ENCODE measurements at regions not wholly inside any gene's neighbourhood (a gene's known extent, or its start where the extent isn't known, plus 50 kb on each side); places are given as distances from the start of the nearest gene placed in this dataset.

- DNase-seq, result no peak
Measured at GRCh38 chr6:100267721-100268123, 197.0 kb downstream of the SIM1 start.

DNA sequence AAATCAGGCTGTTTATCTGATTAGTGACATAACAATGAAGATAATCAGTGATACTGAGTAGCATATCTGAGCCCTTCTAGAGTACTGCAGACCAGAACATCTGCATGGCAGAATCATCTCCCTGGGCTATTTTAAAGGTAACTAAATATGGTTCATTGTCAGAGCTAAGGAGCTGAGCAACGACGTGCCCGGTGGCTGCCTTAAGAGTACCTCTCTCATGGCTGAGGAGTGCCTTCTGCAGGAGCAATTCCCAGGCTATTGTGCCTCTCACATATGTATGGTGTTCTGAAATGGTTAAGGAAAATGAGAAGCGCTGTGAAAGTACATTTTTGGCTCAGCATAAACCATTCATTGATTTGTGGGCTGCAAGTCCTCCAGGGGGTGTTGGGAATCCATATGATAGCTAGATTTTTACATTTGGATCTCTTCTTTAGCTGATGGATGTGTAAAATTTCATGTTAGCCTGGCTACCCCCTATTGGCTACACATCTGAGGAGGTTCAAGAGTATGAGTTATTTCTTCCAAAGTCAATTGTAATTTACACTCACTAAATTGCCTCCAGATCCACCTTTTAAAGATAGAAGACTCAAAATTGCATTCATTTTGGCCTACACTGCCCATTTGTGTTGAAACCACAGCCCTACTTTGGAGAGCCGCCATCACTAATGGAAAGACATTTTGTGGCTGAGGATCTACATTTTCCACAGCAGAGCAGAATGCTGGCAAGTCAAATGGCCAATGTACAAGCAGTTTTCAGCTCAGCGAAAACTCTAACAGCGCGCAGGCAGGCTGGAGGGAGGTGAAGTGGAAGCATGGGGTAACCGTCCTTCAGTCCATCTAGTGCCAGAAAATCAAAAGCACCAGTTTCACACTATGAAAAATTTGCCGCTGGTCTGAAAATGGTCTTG is 198.0 kb downstream of the SIM1 start:
- DNase-seq, result no peak

- DNase-seq, result no peak
Measured at GRCh38 chr6:100262086-100262485, 202.6 kb downstream of the SIM1 start.

DNA sequence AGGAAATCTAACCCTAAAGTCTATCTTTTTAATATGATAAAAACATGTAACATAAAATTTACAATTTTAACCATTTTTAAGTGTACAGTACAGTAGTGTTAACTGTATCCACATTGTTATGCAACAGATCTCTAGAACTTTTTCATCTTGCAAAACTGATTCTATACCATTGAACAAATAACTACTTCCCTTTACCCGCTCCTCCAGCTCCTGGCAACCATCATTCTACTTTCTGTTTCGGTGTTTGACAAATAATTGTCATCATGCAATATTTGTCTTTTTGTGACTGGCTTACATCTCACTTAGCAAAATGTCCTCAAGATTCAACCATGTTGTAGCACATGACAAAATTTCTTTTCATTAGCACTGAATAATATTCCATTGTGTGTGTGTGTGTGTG is 203.2 kb downstream of the SIM1 start:
- no peak for DNase-seq

GRCh38 chr6:100260584-100260983 is 204.1 kb downstream of the SIM1 start:
- no peak for DNase-seq

GRCh38 chr6:100259865-100260264 is 204.9 kb downstream of the SIM1 start:
- DNase-seq, result no peak

DNA sequence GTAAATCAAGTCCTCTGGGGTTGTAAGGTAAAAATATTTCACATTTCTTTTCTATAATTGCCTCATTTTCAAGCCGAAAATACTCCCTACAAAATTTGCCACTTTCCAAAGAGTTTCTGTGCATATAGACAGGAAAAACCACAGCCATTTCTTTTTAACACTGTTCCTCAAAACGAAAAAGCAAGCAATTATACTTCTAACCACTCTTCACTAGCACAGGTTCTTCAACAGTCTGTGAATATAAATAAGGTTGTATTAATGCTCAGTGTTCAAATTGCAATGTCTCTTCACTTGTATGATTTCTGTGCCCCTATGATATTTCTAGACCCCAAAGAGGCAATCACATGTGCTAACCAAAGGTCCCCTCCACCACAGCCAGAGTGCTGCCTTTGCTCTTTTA is 206.0 kb downstream of the SIM1 start:
- DNase-seq, result no peak

DNA sequence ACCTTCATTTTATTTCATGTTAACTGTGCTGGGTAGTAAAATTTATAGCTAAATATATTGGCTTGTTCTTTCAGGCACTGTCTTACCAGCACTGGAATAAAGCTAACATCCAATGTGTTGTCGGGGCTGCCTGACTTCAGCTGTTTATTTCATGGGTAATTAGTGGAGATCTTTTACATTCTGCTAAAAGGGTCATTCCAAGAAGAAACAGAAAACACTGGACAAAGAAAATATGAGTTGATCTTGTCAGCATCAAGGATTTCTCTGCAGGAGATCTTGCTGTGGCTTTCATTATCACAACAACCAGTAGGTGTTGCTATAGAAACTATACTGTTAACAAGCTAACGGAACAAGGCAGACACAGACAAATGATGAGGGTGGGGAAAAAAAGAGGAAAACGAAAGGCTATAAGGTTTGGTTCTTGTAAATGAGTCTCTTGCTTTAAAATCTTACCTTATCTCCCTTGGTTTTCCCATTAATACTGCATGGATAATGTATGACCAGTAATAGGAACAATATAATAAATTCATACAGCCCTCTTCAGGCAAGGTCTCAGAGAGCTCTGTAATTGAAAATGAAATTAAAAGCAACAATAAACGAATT is 206.8 kb downstream of the SIM1 start:
- peak; percentile 44 for DNase-seq

DNA sequence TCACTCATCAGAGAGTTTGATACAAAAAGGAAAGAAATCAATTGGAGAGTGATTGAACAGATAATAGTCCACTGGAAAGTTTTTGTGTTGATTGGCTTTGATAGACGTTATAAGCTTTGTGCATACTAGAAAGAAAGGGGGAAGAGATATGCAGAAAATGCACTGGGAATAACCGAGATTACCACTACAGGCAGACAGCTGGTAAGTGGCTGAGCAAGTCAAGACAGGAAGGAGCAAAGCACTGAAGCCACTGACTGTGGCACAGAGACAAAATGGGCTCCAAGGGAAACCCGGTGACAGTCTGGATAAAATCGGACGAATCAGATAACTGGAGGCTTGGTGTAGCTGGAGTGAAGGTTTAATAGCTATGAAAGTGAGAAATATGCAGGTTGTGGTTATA is 209.0 kb downstream of the SIM1 start:
- DNase-seq, result no peak

DNA sequence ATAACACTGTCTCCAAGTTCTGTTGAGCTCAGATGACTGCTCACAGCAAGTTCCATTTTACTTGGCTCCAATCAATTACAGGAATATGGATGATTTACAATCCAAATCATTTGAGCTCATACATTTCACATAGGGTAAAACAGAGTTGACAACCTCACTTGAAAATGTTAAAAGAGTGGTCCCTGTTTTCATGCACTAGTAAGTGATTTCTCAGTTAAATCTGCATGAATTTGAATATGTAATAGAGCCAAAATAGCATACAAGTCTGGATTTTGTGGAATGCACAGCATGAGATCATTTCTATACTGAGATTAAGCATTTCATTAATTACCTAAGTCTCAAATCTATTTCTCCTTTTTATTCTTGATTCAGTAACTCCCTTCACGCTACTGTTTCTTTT is 217.6 kb downstream of the SIM1 start:
- DNase-seq, result no peak

DNA sequence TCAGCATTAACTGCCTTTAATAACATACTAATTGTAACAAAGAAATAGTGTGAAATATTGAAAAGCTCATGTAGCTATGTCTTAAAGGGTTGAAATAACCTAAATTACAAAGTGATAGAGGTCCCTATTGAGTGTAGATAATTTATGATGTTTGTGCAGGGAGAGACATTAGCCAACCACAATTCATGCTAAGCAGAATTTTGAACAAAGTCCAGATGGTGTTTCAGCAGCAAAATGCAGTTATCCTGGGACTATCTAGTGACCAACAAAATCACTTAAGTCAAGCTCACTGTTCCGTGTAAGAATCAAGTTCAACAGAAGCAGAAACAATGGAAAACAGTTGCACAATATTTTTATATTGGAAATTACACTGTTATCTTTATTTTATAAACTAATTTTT is 218.5 kb downstream of the SIM1 start:
- DNase-seq, result no peak

- no peak for DNase-seq
Measured at GRCh38 chr6:100240798-100241197, 223.9 kb downstream of the SIM1 start.

DNA sequence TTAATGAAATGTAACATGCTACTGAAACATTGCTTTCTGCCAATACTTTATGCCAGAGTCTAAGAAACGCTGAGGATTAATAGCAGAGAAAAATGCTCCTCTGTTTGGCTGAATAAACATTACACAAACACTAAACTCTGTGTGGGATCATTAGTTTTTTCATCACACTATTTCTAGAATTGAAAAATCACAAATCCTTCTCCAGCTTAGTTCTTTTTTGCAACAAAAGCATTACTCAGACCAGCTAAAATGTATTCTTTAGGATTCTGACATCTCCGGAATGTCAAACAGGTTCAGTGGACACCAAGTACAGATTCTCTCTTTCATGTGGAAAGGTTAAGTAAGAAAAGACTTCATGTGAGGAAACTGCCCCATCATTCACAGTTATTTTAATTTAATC is 226.9 kb downstream of the SIM1 start:
- no peak for DNase-seq

- no peak for DNase-seq
Measured at GRCh38 chr6:100236389-100236788, 228.3 kb downstream of the SIM1 start.

GRCh38 chr6:100235631-100236030 is 229.1 kb downstream of the SIM1 start:
- DNase-seq, result no peak

DNA sequence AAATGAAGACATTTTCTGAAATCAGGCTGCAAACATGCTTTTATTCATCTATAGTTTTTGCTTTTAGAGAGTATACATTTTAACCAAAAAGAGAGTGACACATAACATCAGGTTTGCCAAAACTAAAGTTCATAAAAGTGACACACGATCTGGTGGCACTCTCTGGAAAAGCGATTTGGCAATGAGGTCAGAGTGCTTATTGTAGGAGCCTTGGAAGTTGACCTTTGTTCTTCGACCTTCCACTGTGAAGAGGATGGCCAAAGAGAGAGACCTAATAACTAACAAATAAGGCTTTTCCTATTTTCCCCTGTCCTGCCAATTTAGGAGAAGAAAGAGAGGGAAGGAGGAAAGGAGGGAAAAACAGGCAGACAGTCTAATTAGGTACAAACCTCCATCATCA is 230.1 kb downstream of the SIM1 start:
- no peak for DNase-seq

- no peak for DNase-seq
Measured at GRCh38 chr6:100232781-100233573, 231.7 kb downstream of the SIM1 start.

GRCh38 chr6:100230953-100231316 is 233.8 kb downstream of the SIM1 start:
- no peak for DNase-seq

DNA sequence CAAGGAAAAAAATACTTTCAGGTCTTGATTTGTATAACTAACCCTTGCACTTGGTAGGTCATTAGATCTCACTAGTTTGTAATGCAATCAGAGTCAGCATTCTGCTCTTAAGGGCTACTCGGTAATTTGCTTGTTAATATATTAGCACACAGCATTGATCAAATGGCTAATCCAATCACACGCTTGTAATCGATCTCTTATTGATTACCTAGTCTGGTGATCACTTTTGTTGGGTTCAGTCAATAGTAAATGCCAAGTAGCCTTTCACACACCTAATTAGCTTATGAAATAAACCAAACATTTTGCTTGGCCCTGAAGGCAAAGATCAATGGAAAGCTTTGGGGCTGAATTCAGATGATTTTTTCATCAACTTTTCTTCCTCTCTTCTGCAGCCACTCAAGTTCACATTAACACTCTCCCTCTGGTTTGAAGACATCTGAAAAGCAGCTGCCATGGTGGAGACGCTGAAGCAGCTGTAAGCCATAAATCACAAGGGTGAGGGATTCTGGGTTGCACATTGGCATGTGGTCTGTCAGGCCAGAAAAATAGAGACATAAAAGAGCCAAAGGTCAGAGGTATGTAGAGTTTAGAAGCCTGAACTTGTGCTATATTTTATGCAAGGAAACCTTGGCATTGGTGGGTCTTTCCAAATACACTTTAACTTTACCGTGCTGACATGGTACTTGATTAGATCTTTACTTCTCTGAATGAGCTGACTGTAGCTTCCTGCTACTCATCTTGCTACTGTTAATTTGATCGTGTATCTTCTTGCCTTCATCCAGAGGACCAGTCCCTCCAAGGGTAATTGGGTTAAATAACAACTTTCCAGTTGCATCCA is 234.4 kb downstream of the SIM1 start:
- DNase-seq, result no peak

DNA sequence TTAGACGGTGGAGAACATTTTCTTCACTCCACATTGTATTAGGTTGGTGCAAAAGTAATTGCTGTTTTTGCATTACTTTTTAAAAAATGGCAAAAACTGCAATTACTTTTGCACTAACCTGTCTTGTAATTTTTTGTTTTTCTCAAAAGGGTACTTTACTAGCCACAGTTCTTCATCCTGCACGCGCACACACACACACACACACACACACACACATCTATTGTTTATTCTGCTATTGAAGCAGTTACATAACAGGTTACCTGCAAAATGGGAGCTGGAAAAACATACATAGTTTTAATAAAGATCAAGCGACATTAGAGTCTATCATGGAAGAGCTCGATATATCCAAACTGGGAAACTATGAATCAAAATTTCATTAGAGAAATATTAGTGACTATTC is 235.2 kb downstream of the SIM1 start:
- peak; percentile 46 for DNase-seq

DNA sequence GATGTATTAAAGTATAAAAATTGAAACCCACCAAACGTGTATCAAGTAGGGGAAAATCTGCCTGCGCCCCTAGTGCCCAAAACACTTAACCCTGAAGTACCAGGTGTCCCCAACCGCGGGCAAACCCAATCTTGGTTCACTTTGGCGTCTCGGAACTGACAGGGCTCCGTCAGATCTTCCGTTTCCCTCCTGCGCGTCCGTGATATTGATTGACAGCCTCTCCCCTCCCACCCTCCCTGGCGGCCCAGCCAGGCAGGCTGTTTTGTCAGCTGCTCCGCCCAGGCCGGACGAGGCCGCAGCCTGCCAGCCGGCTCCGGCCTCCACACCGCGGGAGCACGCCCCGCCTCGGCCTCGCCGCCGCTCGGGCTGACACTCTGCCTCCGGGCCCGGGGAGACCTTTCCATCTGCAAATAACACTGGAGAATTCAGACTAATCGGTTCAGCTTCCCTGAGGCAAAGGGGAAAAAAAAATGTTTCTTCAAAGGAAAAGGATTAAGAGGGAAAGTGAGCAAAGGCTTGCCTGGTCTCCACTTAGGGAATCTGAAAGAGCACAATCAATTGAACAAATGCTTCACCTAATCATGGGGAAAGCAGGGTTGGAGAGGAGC is 234.9 kb upstream of the MCHR2 start:
- DNase-seq, result peak; percentile 69

DNA sequence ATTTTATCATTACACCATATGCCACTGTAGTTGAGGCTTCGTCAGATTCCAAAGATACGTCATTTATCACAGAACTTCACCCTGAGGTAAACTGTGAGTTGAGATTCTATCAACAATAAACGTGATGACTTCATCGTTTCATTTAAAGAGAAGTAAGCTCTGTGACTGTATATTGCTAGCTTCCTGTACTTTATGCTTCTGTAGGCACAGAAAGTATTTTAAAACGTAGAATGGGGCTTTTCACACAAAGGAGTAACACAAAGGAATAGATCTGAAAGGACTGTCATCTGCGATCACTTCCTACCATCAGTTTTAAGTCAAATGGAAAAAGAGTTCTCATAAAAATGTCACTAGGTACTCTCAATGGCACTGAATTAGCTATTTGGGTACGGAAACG is 234.4 kb upstream of the MCHR2 start:
- DNase-seq, result no peak

GRCh38 chr6:100226811-100227210 is 232.8 kb upstream of the MCHR2 start:
- DNase-seq, result no peak

All from NCI-H1105 treated with DMSO at 0.1 percent for 48 hours (cell line).